ENCODE measurements at regions not wholly inside any gene's neighbourhood (a gene's known extent, or its start where the extent isn't known, plus 50 kb on each side); places are given as distances from the start of the nearest gene placed in this dataset.

- H3K27ac ChIP-seq = no peak overlapping the region
- H3K36me3 ChIP-seq = no peaks in the 10 kb centered on the region
- no peak for DNase-seq
- H3K27me3 ChIP-seq = no peaks in the 10 kb centered on the region
- H3K4me1 ChIP-seq (ENCODE audit: insufficient read depth) = no peaks in the 10 kb centered on the region
- H3K9me3 ChIP-seq = no peaks in the 10 kb centered on the region
- WGBS, 3 donors = 26 to 60% (median 35%) methylated on average over 4 of the region's 4 CpGs
- H3K4me3 ChIP-seq = no peak overlapping the region
- intact Hi-C loops (cut with DNase I) = no loop called here
- TF ChIP-seq EP300 (IDR thresholded peaks at IDR 0.05) (no peak), CTCF (IDR thresholded peaks at IDR 0.05) (no peak), POLR2A (IDR thresholded peaks at IDR 0.05) (no peak)
These were observed 104.9 kb downstream of the C11orf87 start for GRCh38 chr11:109526931-109527330.

GRCh38 chr11:109527496-109527895, 105.5 kb downstream of the C11orf87 start:
- Histone ChIP-seq H3K4me3 (no peak overlapping the region), H3K9me3 (no peaks in the 10 kb centered on the region), H3K27ac (no peak overlapping the region), H3K27me3 (no peaks in the 10 kb centered on the region), H3K4me1 (ENCODE audit: insufficient read depth) (no peaks in the 10 kb centered on the region), H3K36me3 (no peaks in the 10 kb centered on the region)
- intact Hi-C loops (cut with DNase I) = no loop called here
- no peak for DNase-seq
- TF ChIP-seq POLR2A (IDR thresholded peaks at IDR 0.05) (no peak), EP300 (IDR thresholded peaks at IDR 0.05) (no peak), CTCF (IDR thresholded peaks at IDR 0.05) (no peak)
- 3 to 30% (median 16%) methylated on average over 1 of the region's 1 CpG for WGBS, 3 donors

GRCh38 chr11:109547356-109548027, 125.5 kb downstream of the C11orf87 start:
- Histone ChIP-seq H3K36me3 (no peaks in the 10 kb centered on the region), H3K27me3 (no peaks in the 10 kb centered on the region), H3K9me3 (no peaks in the 10 kb centered on the region), H3K4me3 (no peak overlapping the region), H3K4me1 (ENCODE audit: insufficient read depth) (no peaks in the 10 kb centered on the region), H3K27ac (no peak overlapping the region)
- TF ChIP-seq POLR2A (IDR thresholded peaks at IDR 0.05) = no peak
- no peak for TF ChIP-seq CTCF (IDR thresholded peaks at IDR 0.05)
- no peak for TF ChIP-seq EP300 (IDR thresholded peaks at IDR 0.05)
- DNase-seq = no peak
- 51 to 62% (median 51%) methylated on average over 6 of the region's 6 CpGs for WGBS, 3 donors
- intact Hi-C loops (cut with DNase I) = no loop called here

GRCh38 chr11:109552376-109552775, 130.4 kb downstream of the C11orf87 start:
- TF ChIP-seq CTCF (IDR thresholded peaks at IDR 0.05) = no peak
- TF ChIP-seq EP300 (IDR thresholded peaks at IDR 0.05) = no peak
- H3K27ac ChIP-seq = no peak overlapping the region
- intact Hi-C loops (cut with DNase I) = no loop called here
- no peaks in the 10 kb centered on the region for H3K4me1 ChIP-seq (ENCODE audit: insufficient read depth)
- H3K27me3 ChIP-seq = no peaks in the 10 kb centered on the region
- WGBS, 3 donors = 80 to 89% (median 83%) methylated on average over 3 of the region's 3 CpGs
- DNase-seq = no peak
- H3K9me3 ChIP-seq = no peaks in the 10 kb centered on the region
- no peaks in the 10 kb centered on the region for H3K36me3 ChIP-seq
- H3K4me3 ChIP-seq = no peak overlapping the region

Data from ovary (tissue), 7 donors.